HG02763 (cell line): ENCODE measurements at regions not wholly inside any gene's neighbourhood (a gene's known extent, or its start where the extent isn't known, plus 50 kb on each side); places are given as distances from the start of the nearest gene placed in this dataset.
"Not testable (repeated sequence)": the region's sequence is repeated elsewhere in the genome, so short reads cannot be mapped to it uniquely, and the experiment has no call there.

Experiments used
- ATAC-seq: cut with Tn5 transposase; IDR thresholded peaks from one replicate; pipeline ENCODE4 v1.9.1; 2021; ENCODE audit warnings: mild to moderate bottlenecking, moderate library complexity; ENCODE audit not compliant: unreplicated experiment

DNA sequence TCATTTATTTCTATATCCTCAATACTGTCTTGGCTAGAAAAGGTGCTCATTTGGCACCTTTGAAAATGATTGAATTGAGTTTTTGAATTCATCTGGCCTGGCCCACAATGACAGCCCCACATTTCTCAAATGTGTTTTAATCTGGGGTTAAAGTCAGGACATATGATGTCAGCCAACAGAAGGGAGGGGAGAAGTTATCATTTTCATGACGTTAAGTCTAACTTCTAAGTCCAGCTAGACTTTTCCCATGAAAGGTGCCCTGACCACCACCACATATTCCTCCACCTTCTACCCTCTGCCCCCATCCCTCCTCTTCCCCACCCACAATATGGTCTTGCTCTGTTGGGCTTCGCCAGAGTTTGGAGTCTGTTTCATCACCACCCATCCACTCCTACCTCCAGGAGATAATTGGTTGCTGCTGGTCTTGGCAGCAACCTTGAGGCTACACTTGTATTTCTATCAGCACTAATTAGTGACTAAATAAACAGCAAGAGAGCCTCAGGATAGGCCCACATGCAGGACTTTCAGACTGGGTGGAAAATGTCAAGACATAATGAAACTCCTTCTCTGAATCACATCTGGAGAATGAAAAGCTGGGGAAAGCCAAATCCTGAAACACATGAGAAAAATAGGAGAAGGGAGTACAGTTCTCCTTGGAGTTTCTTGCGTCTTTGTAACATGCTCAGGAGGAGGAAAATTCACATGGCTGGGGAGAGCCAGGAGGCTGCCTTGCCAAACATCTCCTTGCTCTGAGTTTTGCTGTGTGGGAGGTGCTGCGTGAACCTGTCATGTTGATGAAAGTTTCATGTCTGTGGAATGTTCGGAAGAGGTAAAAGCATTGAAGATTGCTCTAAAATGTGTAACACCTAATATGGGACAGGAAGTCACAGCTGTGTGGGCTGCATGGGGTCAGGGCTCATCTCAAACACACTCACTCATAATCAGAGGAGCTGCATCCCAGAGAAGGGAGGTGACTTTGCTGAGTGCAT is 544.7 kb upstream of the KLF4 start:
- no peak for ATAC-seq

DNA sequence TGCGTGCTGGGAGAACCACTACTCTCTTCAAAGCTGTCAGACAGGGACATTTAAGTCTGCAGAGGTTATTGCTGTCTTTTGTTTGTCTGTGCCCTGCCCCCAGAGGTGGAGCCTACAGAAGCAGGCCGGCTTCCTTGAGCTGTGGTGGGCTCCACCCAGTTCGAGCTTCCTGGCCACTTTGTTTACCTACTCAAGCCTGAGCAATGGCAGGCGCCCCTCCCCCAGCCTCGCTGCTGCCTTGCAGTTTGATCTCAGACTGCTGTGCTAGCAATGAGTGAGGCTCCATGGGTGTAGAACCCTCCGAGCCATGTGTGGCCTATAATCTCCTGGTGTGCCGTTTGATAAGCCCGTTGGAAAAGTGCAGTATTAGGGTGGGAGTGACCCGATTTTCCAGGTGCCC is 542.5 kb upstream of the KLF4 start:
- ATAC-seq = not testable (repeated sequence)

DNA sequence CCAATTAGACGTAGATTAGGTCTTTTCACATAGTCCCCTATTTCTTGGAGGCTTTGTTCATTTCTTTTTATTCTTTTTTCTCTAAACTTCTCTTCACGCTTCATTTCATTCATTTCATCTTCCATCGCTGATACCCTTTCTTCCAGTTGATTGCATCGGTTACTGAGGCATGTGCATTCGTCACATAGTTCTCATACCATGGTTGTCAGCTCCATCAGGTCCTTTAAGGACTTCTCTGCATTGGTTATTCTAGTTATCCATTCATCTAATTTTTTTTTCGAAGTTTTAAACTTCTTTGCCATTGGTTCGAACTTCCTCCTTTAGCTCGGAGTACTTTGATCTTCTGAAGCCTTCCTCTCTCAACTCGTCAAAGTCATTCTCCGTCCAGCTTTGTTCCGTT is 541.7 kb upstream of the KLF4 start:
- not testable (repeated sequence) for ATAC-seq

DNA sequence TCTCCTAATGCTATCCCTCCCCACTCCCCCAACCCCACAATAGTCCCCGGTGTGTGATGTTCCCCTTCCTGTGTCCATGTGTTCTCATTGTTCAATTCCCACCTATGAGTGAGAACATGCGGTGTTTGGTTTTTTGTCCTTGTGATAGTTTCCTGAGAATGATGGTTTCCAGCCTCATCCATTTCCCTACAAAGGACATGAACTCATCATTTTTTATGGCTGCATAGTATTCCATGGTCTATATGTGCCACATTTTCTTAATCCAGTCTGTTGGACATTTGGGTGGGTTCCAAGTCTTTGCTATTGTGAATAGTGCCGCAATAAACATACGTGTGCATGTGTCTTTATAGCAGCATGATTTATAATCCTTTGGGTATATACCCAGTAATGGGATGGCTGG is 537.1 kb upstream of the KLF4 start:
- not testable (repeated sequence) for ATAC-seq

DNA sequence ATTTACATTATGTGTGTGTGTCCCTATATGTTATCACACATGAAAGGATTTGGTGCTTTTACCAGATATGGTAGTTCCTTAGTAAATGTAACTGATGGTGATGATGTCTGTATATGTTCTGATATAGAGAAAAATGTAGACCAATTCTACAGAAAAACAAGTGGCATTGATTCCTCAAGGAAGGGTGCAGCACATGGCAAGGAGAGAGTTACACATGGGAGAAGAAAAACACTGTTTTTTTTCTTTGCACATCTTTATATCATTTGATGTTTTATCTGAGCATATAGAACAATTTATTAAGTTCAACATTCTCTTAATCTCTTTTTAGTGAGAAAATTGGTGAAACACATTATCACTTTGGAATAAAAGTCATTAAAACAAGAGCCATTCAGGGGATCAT is 535.0 kb upstream of the KLF4 start:
- no peak for ATAC-seq

DNA sequence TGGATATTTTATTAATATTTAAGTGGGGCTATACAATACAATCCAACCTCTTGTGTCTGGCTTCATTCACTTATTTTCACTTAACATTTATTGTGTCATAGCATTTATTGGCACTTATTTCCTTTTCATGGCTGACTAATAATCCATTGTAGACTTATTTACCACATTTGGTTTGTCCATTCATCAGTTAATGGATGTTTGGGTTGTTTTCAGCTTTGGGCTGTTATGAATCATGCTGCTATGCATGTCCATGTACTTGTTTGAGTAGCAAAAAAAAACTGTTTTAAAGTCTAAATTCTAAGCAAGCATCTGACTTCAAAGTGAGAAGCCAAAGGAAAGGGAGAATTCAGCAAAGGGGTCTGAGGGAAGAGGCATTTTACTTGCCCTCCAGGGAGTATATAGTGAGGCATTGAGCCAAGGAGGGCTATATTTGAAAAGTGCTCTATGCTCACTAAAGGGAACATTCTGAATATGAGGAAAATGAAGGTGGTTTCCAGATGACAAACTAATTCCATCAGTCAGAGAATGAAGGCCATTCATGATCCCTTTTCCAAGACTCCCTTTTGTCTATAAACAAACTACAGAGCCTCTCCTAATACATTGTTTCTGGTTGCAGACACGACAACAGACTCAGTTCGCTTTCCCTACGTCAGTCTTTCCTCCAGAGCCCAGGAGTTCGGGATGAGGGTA is 532.8 kb upstream of the KLF4 start:
- no peak for ATAC-seq

DNA sequence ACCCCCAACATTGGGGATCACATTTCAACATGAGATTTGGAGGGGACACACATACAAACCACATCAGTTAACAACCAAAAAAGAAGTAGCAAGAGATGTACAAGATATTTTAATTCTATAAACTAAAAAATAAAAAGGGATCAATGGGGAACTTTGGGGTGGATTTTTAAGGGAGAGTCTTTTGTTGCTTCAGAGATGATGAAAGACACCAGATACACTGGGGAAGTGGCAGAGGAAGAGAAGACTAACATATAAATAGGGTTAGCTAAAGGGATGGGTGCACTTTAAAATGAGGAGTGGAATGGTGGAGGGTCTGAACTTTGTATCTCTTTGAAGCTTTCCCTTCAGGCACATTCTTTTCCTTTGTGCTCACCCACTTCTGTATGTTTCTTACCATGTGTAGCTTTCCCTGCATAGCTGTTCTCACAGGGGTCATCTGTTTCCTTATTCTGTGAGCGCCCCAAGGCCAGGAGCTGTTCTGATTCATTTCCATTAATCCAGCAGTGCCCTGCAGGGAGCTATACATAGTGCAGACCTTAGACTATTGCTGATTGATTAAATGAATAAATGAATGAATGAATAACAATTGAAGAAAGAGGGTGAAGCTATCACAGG is 531.6 kb upstream of the KLF4 start:
- ATAC-seq = no peak

DNA sequence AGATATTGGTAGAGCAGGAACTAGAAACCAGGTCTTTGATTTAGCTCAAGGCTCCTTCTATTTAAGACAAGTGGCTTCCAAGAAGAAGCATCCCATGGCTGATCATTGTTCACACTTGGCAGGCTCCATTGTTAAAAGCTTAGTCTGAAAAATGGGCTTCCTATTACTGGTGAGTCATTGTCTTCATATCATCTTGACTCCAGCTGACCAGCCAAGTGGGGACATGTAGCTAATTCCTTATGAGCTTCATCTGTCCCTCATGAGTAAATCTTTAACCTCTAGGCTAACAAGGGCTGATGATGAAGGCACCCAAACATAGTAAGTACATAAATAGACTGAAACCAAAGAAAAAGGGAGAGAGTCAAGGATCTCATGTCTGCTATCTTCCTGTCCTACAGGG is 530.3 kb upstream of the KLF4 start:
- no peak for ATAC-seq

DNA sequence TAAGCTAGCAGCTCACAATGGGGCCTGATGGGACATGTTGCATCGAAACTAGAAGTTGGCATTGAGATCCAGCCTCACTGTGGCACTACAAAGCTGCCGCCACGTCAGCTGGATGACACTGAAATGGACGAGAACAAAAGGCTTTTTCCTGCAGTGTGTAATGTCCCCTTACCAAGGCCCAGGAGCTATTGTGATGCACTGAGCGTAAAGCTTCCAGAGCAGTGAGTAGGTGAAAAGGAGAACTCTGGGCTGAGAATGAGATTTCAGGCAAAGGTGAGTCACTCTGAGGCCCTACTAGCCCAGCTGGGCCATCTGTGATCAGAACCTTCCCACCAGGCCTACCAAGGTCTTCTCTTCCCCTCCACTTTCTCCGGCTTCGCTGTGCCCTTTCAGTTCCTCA is 528.1 kb upstream of the KLF4 start:
- no peak for ATAC-seq

DNA sequence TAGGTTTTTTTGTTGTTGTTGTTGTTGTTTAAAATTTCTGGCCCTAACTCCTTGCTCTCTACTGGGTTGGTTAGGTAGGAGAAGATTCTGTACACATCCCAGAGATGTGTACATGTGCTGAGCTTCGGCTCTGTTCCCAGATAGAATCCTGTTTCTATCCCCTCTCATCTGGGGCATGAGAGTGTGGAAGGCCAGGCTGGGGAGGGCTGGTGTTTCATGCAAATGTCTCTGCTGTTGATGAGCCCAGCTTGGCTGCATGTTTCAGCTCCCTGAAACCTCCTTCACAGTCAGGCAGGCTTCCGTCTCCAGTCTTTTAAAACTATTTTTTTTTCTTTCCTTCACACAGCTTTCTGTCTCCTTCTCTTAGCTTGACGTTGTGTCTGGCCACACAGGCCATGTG is 526.9 kb upstream of the KLF4 start:
- no peak for ATAC-seq

DNA sequence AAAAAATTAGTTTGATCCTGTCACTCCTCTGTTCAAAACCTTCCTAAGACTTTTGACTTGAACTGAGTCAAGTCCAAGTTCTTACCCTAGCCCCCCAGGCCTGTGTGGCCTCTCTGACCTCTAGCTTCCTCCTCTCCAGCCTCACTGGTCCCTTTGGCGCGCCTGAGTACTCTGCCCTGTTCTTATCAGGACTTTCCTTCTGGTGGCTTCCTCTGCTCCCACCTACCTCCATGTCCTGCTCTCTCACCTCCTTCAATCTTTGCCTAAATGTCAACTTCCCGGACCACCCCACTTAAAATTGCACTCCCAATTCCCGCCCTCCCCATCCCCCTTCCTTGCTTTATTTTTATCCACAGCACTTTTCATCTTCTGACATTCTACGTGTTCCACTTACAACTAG is 526.1 kb upstream of the KLF4 start:
- ATAC-seq = no peak

DNA sequence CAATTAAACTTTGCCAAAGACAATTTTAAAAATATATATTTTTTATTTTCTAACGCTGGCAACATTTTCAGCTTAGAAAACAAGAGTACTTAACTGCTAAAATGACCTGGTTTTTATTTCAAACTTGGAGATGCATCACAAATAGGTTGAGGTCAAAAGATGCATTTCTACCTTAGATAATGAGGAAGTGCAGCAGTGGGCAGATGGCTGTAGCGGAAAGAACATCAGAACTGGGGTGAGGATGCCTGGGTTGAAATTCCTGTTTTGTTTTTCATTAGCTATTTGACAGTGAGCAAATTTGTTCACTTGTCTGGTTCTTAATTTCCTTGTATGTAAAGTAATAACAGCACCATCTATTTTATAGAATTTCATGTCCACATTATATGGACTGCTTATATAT is 524.8 kb upstream of the KLF4 start:
- no peak for ATAC-seq

DNA sequence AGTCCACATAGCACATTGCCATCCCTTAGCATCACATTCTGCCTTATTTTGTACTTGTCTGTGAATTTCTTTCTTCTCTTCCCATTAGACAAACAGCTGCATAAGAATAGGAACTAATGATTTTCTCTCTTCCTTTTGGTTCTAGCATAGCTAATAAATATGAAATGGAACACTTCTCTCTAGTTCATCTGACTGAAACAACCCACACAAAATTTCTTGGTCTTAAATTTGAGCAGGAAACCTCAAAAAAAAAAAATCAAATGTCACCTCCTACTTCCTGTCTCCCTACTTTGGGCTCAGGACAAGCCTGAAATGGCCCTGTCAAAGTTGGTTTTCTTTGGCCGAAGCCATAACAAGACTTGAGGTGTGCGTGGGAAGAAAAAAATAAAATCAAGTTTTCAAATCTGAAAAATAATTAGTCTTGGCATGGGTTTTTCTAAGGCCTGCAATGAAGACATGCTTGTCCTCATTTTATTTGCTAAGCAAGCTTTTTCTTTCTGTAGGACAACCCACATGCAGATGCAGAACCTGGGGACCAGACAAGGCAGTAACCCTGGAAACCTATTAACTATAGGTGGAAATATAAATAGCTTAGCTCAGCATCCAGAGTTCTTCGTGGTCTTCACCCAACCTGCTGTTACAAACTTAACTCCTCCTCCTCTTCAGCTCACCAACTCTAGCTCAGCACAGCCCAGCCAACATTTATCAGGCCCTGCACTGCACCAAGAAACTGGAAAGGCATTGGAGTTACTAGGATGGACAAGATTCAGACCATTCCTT is 523.5 kb upstream of the KLF4 start:
- ATAC-seq = no peak

DNA sequence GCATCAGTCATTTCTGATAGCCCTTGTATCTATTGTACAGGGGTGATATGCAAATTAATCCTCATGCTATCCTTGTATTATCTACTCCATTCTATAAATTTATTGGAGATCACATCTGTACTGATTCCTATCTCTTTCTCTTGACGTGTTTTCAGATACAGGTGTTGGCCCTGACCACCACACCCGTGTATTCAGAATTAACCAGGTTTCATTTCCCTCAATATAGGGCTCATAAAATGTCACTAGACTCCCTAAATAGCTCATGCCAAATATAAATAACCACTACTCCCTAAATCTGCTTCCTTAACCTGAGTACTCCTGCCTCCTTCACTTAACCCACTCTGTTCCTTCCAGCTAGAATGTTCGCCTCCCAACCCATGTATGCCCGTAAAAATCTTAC is 522.8 kb upstream of the KLF4 start:
- ATAC-seq = no peak

DNA sequence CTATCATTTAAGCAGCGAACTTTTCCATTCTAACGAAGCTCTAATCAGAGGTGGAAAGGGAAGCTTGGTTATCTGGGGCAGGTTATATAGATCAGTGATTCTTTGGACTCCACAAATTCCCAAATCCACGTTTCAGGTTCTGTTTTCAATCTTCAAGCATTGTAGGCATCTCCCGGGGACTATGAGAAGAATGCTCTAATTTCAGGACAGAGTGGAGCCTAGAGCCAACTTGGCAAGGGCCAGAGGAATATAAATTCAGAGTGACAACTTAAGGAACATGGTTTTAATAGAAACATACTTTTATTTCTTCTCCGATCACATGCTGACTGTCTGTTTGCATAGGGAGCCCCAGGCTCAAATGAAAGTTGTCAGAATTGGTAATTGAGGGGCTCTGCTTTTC is 514.0 kb upstream of the KLF4 start:
- ATAC-seq = no peak

DNA sequence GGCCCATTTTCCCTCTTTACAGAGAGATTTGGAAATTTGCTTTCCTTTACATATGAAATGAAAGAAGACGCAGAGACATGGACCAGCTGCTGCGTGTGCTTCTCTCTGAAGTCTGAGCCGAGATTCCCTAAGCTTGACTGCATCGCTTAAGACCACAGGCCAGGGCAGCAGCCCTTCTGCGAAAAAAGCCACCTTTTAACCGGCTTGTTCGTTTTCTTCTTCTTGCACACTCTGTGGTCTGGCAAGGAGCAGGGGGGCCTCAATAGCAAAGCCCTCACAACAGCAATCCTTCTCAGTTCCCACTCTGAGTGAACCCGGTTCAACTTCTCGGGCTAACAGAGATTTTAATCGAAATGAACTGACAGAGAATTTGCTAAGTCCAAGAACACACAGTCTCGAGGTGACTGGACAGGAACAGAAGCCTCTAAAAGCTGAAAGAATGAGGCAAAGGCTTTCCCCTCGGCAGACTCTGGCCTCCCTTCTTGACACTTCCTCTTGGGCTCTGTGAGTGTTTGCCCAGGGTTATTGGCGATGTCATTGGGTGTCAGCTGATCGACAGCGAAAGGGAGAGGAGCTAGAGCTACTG is 512.9 kb upstream of the KLF4 start:
- ATAC-seq = no peak

DNA sequence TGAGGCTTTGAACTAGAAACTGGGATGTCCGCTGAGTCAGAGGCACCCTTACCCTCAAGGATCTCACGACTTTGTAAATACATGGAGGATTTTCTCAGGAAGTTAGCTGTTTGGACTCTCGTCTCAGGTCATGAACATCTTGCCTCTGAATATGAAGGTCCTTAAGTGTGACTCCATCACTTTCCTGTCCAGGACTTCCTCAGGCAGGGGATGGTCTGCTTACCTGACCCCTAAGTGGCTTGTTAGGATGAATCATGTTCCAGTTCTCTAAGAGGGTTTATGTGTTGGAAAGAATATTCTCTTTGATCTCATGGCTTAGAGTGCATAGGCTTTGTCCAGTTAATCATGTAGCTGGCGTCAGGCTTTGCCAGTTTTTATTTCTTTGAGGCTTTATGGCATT is 511.7 kb upstream of the KLF4 start:
- no peak for ATAC-seq

DNA sequence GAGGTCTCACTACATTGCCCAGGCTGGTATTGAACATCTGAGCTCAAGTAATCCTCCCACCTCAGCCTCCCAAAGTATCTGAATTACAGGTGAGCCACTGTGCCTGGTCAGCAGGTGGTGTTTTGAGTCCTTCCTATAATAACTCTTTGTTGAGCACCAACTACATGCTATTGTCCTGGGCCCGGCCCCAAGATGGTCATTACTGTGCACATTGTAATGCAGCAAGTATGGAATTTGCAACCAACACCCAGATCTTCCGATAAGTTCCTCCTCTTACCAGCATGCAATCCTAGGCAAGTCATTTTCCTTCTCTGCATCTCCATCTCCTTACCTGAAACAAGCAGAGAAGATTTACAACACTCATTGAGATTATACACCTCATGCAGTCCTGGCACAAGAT is 510.3 kb upstream of the KLF4 start:
- no peak for ATAC-seq

DNA sequence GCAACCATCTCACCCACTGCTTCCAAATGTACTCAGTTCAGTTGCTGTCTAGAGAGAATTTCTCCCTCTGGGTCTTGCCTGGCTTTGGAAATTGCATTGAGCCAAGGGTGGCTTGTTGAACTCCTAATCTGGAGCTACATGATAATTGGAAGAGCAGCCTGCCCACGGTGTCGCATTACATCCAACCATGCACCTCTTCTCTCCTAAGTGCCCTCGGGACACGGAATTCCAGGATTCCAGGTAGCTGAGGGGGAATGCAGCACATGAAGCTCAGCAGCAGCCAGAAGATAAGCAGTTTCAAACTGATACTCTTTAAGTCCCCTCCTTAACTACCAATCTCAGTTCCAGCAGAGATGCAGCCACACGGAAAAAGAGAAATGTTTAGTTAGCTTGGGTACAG is 509.4 kb upstream of the KLF4 start:
- no peak for ATAC-seq

DNA sequence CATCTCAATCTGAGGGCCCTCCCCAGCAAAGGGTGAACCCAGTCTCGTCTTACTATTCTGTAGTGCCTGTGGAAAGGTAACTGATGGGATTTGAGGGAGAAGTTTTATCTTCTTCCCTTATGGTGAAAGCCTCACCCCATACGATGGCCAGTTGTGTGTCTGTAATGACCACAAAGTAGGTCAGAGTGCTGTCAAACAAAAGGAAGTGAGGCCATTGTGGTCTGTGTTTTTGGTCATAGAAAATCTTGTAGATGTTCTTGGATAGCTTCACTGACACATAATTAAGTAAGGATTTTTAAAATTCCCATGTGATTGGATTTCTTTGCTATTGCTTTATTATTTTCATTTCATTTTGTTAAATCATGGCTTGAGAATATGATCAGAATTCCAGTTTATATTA is 505.1 kb upstream of the KLF4 start:
- no peak for ATAC-seq

DNA sequence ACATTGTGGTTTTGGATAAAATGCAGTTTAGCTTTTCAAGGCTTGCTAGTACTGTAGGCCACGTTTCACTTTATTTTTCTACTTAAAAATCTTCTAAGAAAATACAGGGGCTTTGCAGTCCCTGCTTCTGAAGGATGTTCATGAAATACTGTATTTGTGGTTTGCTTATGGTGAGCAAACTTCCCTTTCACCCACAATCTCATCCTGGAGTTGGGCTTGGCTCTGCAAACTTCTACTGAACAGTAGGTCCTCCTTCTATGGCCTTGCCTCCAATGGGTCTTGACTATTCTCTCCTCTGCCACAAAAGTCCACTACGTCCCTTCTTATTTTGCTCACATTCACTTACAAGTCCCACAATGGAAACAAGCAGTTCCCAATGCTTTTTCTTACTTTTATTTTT is 502.7 kb upstream of the KLF4 start:
- ATAC-seq = no peak
